ENCODE measurements at regions not wholly inside any gene's neighbourhood (a gene's known extent, or its start where the extent isn't known, plus 50 kb on each side); places are given as distances from the start of the nearest gene placed in this dataset.

- intact Hi-C loops (cut with DNase I) = no loop called here
- DNase-seq (ENCODE audit: extremely low spot score in 2 of 2) = peak in 1 of 2 donors; percentile 13
Measured at GRCh38 chr22:22745225-22746060, 101.0 kb downstream of the GGTLC2 start.

GRCh38 chr22:22746061-22746962 is 101.9 kb downstream of the GGTLC2 start:
- Histone ChIP-seq H3K36me3 (no peaks in the 10 kb centered on the region), H3K4me3 (no peak overlapping the region), H3K27ac (no peak overlapping the region), H3K27me3 (no peaks in the 10 kb centered on the region), H3K4me1 (no peaks in the 10 kb centered on the region), H3K9me3 (no peaks in the 10 kb centered on the region)
- intact Hi-C loops (cut with DNase I) = no loop called here
- DNase-seq (ENCODE audit: extremely low spot score in 2 of 2) = peak; percentile 54 to 79
- TF ChIP-seq POLR2AphosphoS5 (IDR thresholded peaks at IDR 0.05; ENCODE audit: insufficient read depth in 1 of 2, low read depth in 1 of 2) = no peak
- TF ChIP-seq POLR2A (IDR thresholded peaks at IDR 0.05) = no peak
- TF ChIP-seq CTCF (IDR thresholded peaks at IDR 0.05) = no peak

More at GRCh38 chr22:22745225-22746060, 101.0 kb downstream of the GGTLC2 start:
- no peaks in the 10 kb centered on the region for H3K9me3 ChIP-seq
- no peak for TF ChIP-seq POLR2A (IDR thresholded peaks at IDR 0.05)
- TF ChIP-seq POLR2AphosphoS5 (IDR thresholded peaks at IDR 0.05; ENCODE audit: insufficient read depth in 1 of 2, low read depth in 1 of 2) = no peak
- TF ChIP-seq CTCF (IDR thresholded peaks at IDR 0.05) = no peak
- H3K27me3 ChIP-seq = no peaks in the 10 kb centered on the region
- H3K4me3 ChIP-seq = no peak overlapping the region
- no peaks in the 10 kb centered on the region for H3K4me1 ChIP-seq
- no peaks in the 10 kb centered on the region for H3K36me3 ChIP-seq
- H3K27ac ChIP-seq = no peak overlapping the region

- Histone ChIP-seq H3K4me1 (no peaks in the 10 kb centered on the region), H3K36me3 (no peaks in the 10 kb centered on the region), H3K27me3 (no peaks in the 10 kb centered on the region), H3K4me3 (no peak overlapping the region), H3K27ac (no peak overlapping the region), H3K9me3 (no peaks in the 10 kb centered on the region)
- TF ChIP-seq CTCF (IDR thresholded peaks at IDR 0.05) (no peak), POLR2AphosphoS5 (IDR thresholded peaks at IDR 0.05; ENCODE audit: insufficient read depth in 1 of 2, low read depth in 1 of 2) (no peak), POLR2A (IDR thresholded peaks at IDR 0.05) (no peak)
- DNase-seq (ENCODE audit: extremely low spot score in 2 of 2) = peak; percentile 64 to 88
- intact Hi-C loops (cut with DNase I) = no loop called here
Measured at GRCh38 chr22:22746963-22747933, 102.8 kb downstream of the GGTLC2 start.

GRCh38 chr22:22748297-22748743 is 103.9 kb downstream of the GGTLC2 start:
- H3K27me3 ChIP-seq = no peaks in the 10 kb centered on the region
- TF ChIP-seq POLR2A (IDR thresholded peaks at IDR 0.05) = no peak
- TF ChIP-seq CTCF (IDR thresholded peaks at IDR 0.05) = peak in 1 of 3 experiments; percentile 22
- DNase-seq (ENCODE audit: extremely low spot score in 2 of 2) = peak; percentile 49 to 71
- intact Hi-C loops (cut with DNase I) = no loop called here
- H3K4me1 ChIP-seq = no peaks in the 10 kb centered on the region
- no peak overlapping the region for H3K27ac ChIP-seq
- no peak overlapping the region for H3K4me3 ChIP-seq
- H3K9me3 ChIP-seq = no peaks in the 10 kb centered on the region
- H3K36me3 ChIP-seq = no peaks in the 10 kb centered on the region
